ENCODE measurements at regions not wholly inside any gene's neighbourhood (a gene's known extent, or its start where the extent isn't known, plus 50 kb on each side); places are given as distances from the start of the nearest gene placed in this dataset.

DNA sequence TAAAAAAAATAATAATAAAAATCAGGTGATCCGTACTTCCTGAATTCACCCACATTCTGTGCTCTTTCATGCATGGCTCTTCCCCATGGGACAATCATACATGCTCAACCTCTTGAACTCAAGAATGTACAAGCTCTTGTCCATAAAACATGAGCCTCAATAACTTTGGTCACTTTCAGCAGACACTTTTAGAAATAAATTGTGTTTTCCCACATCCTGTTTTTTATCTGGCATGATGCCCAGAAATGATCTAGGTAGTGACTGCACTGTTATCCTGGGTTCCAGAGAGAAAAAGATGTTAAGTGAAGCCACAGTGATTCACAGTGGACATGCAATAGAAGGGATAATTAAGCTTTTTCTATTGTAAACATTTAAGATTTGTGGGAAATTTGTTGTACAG, 537.6 kb upstream of the TMEM132C start:
- no peak overlapping the region for H3K4me3 ChIP-seq (ENCODE audit: control insufficient read depth in 1 of 7, extremely low read depth in 1 of 7, insufficient read depth in 4 of 7, low read depth in 2 of 7, low read length in 6 of 7)
- H3K27ac ChIP-seq (ENCODE audit: insufficient read depth in 1 of 2, low read depth in 1 of 2, low read length in 2 of 2, poor library complexity in 1 of 2, severe bottlenecking in 2 of 2) = no peak overlapping the region
- no peaks in the 10 kb centered on the region for H3K36me3 ChIP-seq (ENCODE audit: control insufficient read depth in 4 of 4, insufficient read depth in 4 of 4, low read length in 3 of 4)
- peak in 2 of 3 donors; percentile 7 to 10 for DNase-seq
- H3K4me1 ChIP-seq (ENCODE audit: control extremely low read depth in 1 of 4, control insufficient read depth in 4 of 4, insufficient read depth in 4 of 4, low read length in 3 of 4) = no peaks in the 10 kb centered on the region
- peaks cover 0 to 2% (median 0%) of the 10 kb centered on the region in 5 experiments for H3K9me3 ChIP-seq (ENCODE audit: control extremely low read depth in 1 of 5, control insufficient read depth in 4 of 5, insufficient read depth in 2 of 5, low read depth in 1 of 5, low read length in 4 of 5)
- H3K27me3 ChIP-seq (replicated peaks in 2 of 5; ENCODE audit: control insufficient read depth in 4 of 5, insufficient read depth in 5 of 5, low read length in 4 of 5) = no peaks in the 10 kb centered on the region
- WGBS (ENCODE audit: insufficient coverage) = 100% methylated on average over 1 of the region's 1 CpG
- CTCF ChIA-PET = interaction anchor here (0.6 to 1.2 kb wide), 3 partner anchors 9 to 448 kb away, joined by 3 read pairs; no protein-coding TSS in a partner anchor
- POLR2A ChIA-PET = no interaction called here

DNA sequence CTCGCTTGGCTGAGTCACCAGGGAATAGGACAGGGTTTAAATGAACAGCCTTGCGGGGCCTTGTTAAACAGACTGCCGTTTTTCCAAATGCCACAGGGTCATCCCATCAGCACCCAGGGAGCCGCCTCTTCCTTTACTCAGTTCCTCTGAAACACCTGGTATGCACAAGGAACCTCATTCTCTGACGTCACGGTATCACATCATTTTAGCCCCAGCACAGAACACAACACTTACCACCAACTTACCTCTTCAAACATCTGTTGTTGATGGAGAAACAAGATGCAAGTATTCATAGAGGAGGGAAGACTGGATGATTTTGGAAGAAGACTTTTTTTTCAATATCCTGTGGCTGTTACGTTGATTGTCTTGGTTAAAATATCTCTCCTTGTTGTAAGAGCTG, 535.3 kb upstream of the TMEM132C start:
- Histone ChIP-seq H3K27me3 (replicated peaks in 2 of 5; ENCODE audit: control insufficient read depth in 4 of 5, insufficient read depth in 5 of 5, low read length in 4 of 5) (no peaks in the 10 kb centered on the region), H3K4me3 (ENCODE audit: control insufficient read depth in 1 of 7, extremely low read depth in 1 of 7, insufficient read depth in 4 of 7, low read depth in 2 of 7, low read length in 6 of 7) (no peak overlapping the region), H3K36me3 (ENCODE audit: control insufficient read depth in 4 of 4, insufficient read depth in 4 of 4, low read length in 3 of 4) (no peaks in the 10 kb centered on the region), H3K4me1 (ENCODE audit: control extremely low read depth in 1 of 4, control insufficient read depth in 4 of 4, insufficient read depth in 4 of 4, low read length in 3 of 4) (no peaks in the 10 kb centered on the region), H3K9me3 (ENCODE audit: control extremely low read depth in 1 of 5, control insufficient read depth in 4 of 5, insufficient read depth in 2 of 5, low read depth in 1 of 5, low read length in 4 of 5) (peaks cover 0 to 2% (median 0%) of the 10 kb centered on the region in 5 experiments), H3K27ac (ENCODE audit: insufficient read depth in 1 of 2, low read depth in 1 of 2, low read length in 2 of 2, poor library complexity in 1 of 2, severe bottlenecking in 2 of 2) (no peak overlapping the region)
- ChIA-PET CTCF (no interaction called here), POLR2A (no interaction called here)
- 72% methylated on average over 4 of the region's 7 CpGs for WGBS (ENCODE audit: insufficient coverage)
- DNase-seq = peak in 1 of 3 donors; percentile 12

- no peaks in the 10 kb centered on the region for H3K27me3 ChIP-seq (replicated peaks in 2 of 5; ENCODE audit: control insufficient read depth in 4 of 5, insufficient read depth in 5 of 5, low read length in 4 of 5)
- CTCF ChIA-PET = no interaction called here
- whole genome bisulfite sequencing (ENCODE audit: insufficient coverage) = 97% methylated on average over 7 of the region's 8 CpGs
Measured at GRCh38 chr12:127742231-127742630, 524.7 kb upstream of the TMEM132C start.

GRCh38 chr12:127745469-127746212, 521.3 kb upstream of the TMEM132C start:
- no peaks in the 10 kb centered on the region for H3K9me3 ChIP-seq (ENCODE audit: control extremely low read depth in 1 of 5, control insufficient read depth in 4 of 5, insufficient read depth in 2 of 5, low read depth in 1 of 5, low read length in 4 of 5)
- POLR2A ChIA-PET = no interaction called here
- H3K27me3 ChIP-seq (replicated peaks in 2 of 5; ENCODE audit: control insufficient read depth in 4 of 5, insufficient read depth in 5 of 5, low read length in 4 of 5) = no peaks in the 10 kb centered on the region
- 73% methylated on average over 8 of the region's 9 CpGs for WGBS (ENCODE audit: insufficient coverage)
- CTCF ChIA-PET = no interaction called here
- H3K27ac ChIP-seq (ENCODE audit: insufficient read depth in 1 of 2, low read depth in 1 of 2, low read length in 2 of 2, poor library complexity in 1 of 2, severe bottlenecking in 2 of 2) = no peak overlapping the region
- H3K4me3 ChIP-seq (ENCODE audit: control insufficient read depth in 1 of 7, extremely low read depth in 1 of 7, insufficient read depth in 4 of 7, low read depth in 2 of 7, low read length in 6 of 7) = no peak overlapping the region
- no peak for DNase-seq
- H3K4me1 ChIP-seq (ENCODE audit: control extremely low read depth in 1 of 4, control insufficient read depth in 4 of 4, insufficient read depth in 4 of 4, low read length in 3 of 4) = no peaks in the 10 kb centered on the region
- no peaks in the 10 kb centered on the region for H3K36me3 ChIP-seq (ENCODE audit: control insufficient read depth in 4 of 4, insufficient read depth in 4 of 4, low read length in 3 of 4)

More at GRCh38 chr12:127742231-127742630, 524.7 kb upstream of the TMEM132C start:
- POLR2A ChIA-PET = no interaction called here
- H3K4me3 ChIP-seq (ENCODE audit: control insufficient read depth in 1 of 7, extremely low read depth in 1 of 7, insufficient read depth in 4 of 7, low read depth in 2 of 7, low read length in 6 of 7) = no peak overlapping the region
- H3K27ac ChIP-seq (ENCODE audit: insufficient read depth in 1 of 2, low read depth in 1 of 2, low read length in 2 of 2, poor library complexity in 1 of 2, severe bottlenecking in 2 of 2) = no peak overlapping the region
- no peaks in the 10 kb centered on the region for H3K4me1 ChIP-seq (ENCODE audit: control extremely low read depth in 1 of 4, control insufficient read depth in 4 of 4, insufficient read depth in 4 of 4, low read length in 3 of 4)
- DNase-seq = no peak
- H3K36me3 ChIP-seq (ENCODE audit: control insufficient read depth in 4 of 4, insufficient read depth in 4 of 4, low read length in 3 of 4) = no peaks in the 10 kb centered on the region
- peaks cover 0 to under 1% (median 0%) of the 10 kb centered on the region in 5 experiments for H3K9me3 ChIP-seq (ENCODE audit: control extremely low read depth in 1 of 5, control insufficient read depth in 4 of 5, insufficient read depth in 2 of 5, low read depth in 1 of 5, low read length in 4 of 5)

GRCh38 chr12:127749416-127749815, 517.6 kb upstream of the TMEM132C start:
- no peak overlapping the region for H3K27ac ChIP-seq (ENCODE audit: insufficient read depth in 1 of 2, low read depth in 1 of 2, low read length in 2 of 2, poor library complexity in 1 of 2, severe bottlenecking in 2 of 2)
- no peak for DNase-seq
- no peak overlapping the region for H3K4me3 ChIP-seq (ENCODE audit: control insufficient read depth in 1 of 7, extremely low read depth in 1 of 7, insufficient read depth in 4 of 7, low read depth in 2 of 7, low read length in 6 of 7)
- CTCF ChIA-PET = interaction anchor here (1.1 to 1.4 kb wide), 4 partner anchors 18 to 57 kb away, joined by 3 to 5 read pairs (median 4); no protein-coding TSS in a partner anchor
- H3K4me1 ChIP-seq (ENCODE audit: control extremely low read depth in 1 of 4, control insufficient read depth in 4 of 4, insufficient read depth in 4 of 4, low read length in 3 of 4) = no peaks in the 10 kb centered on the region
- POLR2A ChIA-PET = no interaction called here
- 93% methylated on average over 3 of the region's 3 CpGs for WGBS (ENCODE audit: insufficient coverage)
- no peaks in the 10 kb centered on the region for H3K36me3 ChIP-seq (ENCODE audit: control insufficient read depth in 4 of 4, insufficient read depth in 4 of 4, low read length in 3 of 4)
- H3K9me3 ChIP-seq (ENCODE audit: control extremely low read depth in 1 of 5, control insufficient read depth in 4 of 5, insufficient read depth in 2 of 5, low read depth in 1 of 5, low read length in 4 of 5) = no peaks in the 10 kb centered on the region
- no peaks in the 10 kb centered on the region for H3K27me3 ChIP-seq (replicated peaks in 2 of 5; ENCODE audit: control insufficient read depth in 4 of 5, insufficient read depth in 5 of 5, low read length in 4 of 5)

DNA sequence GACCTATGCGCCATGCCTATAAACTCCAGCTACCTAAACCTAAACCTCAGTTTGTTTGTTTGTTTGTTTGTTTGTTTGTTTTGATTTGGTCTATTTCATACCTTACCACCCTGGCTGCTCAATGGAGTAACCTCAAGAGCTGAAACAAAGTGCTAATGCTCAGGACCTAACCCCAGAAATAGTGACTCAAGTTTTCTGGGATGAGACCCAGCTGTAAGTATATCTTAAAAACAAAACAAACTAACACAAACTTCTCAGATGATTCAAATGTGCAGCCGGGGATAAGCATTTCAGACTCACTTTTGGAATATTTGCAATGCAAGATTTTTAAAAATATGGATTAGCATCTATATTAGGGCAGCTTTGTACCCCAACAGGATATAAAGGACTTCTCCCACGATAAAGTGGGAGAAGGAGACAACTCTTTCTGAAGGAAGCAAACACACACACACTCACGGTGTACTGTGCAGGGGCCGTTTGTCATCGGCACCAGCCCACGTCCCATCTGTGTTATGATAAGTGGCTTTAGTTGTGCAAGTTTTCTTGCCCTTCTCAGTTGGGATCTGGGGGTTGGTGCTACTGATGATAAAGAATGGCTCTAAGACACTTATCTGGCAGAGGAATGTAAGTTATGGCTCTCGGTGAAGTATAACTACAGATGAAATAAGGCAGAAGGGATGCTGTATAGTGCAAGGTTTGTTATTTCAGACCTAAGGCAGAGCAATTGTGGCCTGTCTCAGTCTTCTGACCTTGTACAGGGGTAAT, 516.7 kb upstream of the TMEM132C start:
- 96% methylated on average over 4 of the region's 8 CpGs for WGBS (ENCODE audit: insufficient coverage)
- CTCF ChIA-PET = interaction anchor here (1.1 to 1.4 kb wide), 4 partner anchors 17 to 56 kb away, joined by 3 to 5 read pairs (median 4); no protein-coding TSS in a partner anchor

GRCh38 chr12:127752802-127753201, 514.2 kb upstream of the TMEM132C start:
- Histone ChIP-seq H3K9me3 (ENCODE audit: control extremely low read depth in 1 of 5, control insufficient read depth in 4 of 5, insufficient read depth in 2 of 5, low read depth in 1 of 5, low read length in 4 of 5) (peaks cover 0 to 2% (median 0%) of the 10 kb centered on the region in 5 experiments), H3K27me3 (replicated peaks in 2 of 5; ENCODE audit: control insufficient read depth in 4 of 5, insufficient read depth in 5 of 5, low read length in 4 of 5) (no peaks in the 10 kb centered on the region), H3K4me1 (ENCODE audit: control extremely low read depth in 1 of 4, control insufficient read depth in 4 of 4, insufficient read depth in 4 of 4, low read length in 3 of 4) (no peaks in the 10 kb centered on the region), H3K4me3 (ENCODE audit: control insufficient read depth in 1 of 7, extremely low read depth in 1 of 7, insufficient read depth in 4 of 7, low read depth in 2 of 7, low read length in 6 of 7) (no peak overlapping the region), H3K36me3 (ENCODE audit: control insufficient read depth in 4 of 4, insufficient read depth in 4 of 4, low read length in 3 of 4) (no peaks in the 10 kb centered on the region), H3K27ac (ENCODE audit: insufficient read depth in 1 of 2, low read depth in 1 of 2, low read length in 2 of 2, poor library complexity in 1 of 2, severe bottlenecking in 2 of 2) (no peak overlapping the region)
- no peak for DNase-seq
- CTCF ChIA-PET = interaction anchor here (1.6 kb wide), 1 partner anchor 29 kb away, joined by 3 read pairs; no protein-coding TSS in a partner anchor
- POLR2A ChIA-PET = no interaction called here
- WGBS (ENCODE audit: insufficient coverage) = 90% methylated on average over 1 of the region's 1 CpG

More for the DNA sequence above, 516.7 kb upstream of the TMEM132C start:
- Histone ChIP-seq H3K9me3 (ENCODE audit: control extremely low read depth in 1 of 5, control insufficient read depth in 4 of 5, insufficient read depth in 2 of 5, low read depth in 1 of 5, low read length in 4 of 5) (no peaks in the 10 kb centered on the region), H3K36me3 (ENCODE audit: control insufficient read depth in 4 of 4, insufficient read depth in 4 of 4, low read length in 3 of 4) (no peaks in the 10 kb centered on the region), H3K4me3 (ENCODE audit: control insufficient read depth in 1 of 7, extremely low read depth in 1 of 7, insufficient read depth in 4 of 7, low read depth in 2 of 7, low read length in 6 of 7) (no peak overlapping the region), H3K4me1 (ENCODE audit: control extremely low read depth in 1 of 4, control insufficient read depth in 4 of 4, insufficient read depth in 4 of 4, low read length in 3 of 4) (no peaks in the 10 kb centered on the region), H3K27me3 (replicated peaks in 2 of 5; ENCODE audit: control insufficient read depth in 4 of 5, insufficient read depth in 5 of 5, low read length in 4 of 5) (no peaks in the 10 kb centered on the region), H3K27ac (ENCODE audit: insufficient read depth in 1 of 2, low read depth in 1 of 2, low read length in 2 of 2, poor library complexity in 1 of 2, severe bottlenecking in 2 of 2) (no peak overlapping the region)
- POLR2A ChIA-PET = no interaction called here
- DNase-seq = no peak

Data from common myeloid progenitor, CD34-positive (primary cell).